HepG2 (cell line): ENCODE measurements at regions not wholly inside any gene's neighbourhood (a gene's known extent, or its start where the extent isn't known, plus 50 kb on each side); places are given as distances from the start of the nearest gene placed in this dataset.

Source experiments
- ATAC-seq: fragments of 200-7000 bp; cut with Tn5 transposase; 3 replicates; pipeline ENCODE4 v1.9.1; 2020; ENCODE audit warnings: mild to moderate bottlenecking, moderate library complexity
- BruUV-seq: library from RNA; stranded (reverse); fragments of 400-500 nt; replicated peaks from 2 replicates; lab custom pipeline; 2021; lab: Mats Ljungman, UMichigan
- CTCF ChIA-PET: fragments of 300-600 bp; formaldehyde crosslinking; extraction: SDS; loops from one replicate; lab custom pipeline; 2021; ENCODE audit warnings: low total read pairs, inconsistent platforms, low intra/inter-chr PET ratio; lab: Yijun Ruan, JAX
- POLR2A ChIA-PET: fragments of 350-600 bp; sonication (Branson Sonifier 250); formaldehyde crosslinking; loops from one replicate; lab custom pipeline; 2020; ENCODE audit warnings: antibody characterized with exemption, inconsistent platforms; lab: Yijun Ruan, JAX
- DNase-seq: peaks from one replicate; pipeline ENCODE4 v3.0.0-alpha.2; 2015; ENCODE audit warnings: low spot score
- FAIRE-seq: peaks from 3 replicates; lab custom pipeline; 2011; peaks lifted over from hg19 to GRCh38; lab: Jason Lieb, UNC
- H2AFZ ChIP-seq: one replicate; pipeline ENCODE4 v1.6.1; 2011; ENCODE audit warnings: low read length, inconsistent platforms
- H3K27ac ChIP-seq: fragments of 300-600 bp; 3 replicates; pipeline ENCODE4 v1.8.0; 2011; ENCODE audit warnings: mixed run types, mild to moderate bottlenecking, mixed read lengths, low read length, inconsistent platforms; ENCODE audit not compliant: insufficient read depth; ENCODE audit errors: extremely low read length
- H3K27me3 ChIP-seq, 2 experiments: fragments of 200-600 bp in 1 of 2; 2 replicates in 1 of 2; 3 replicates in 1 of 2; pipeline versions ENCODE4 v1.6.0 to v1.8.0; 2011; ENCODE audit warnings: low read length in 2 of 2, mild to moderate bottlenecking in 2 of 2, moderate library complexity in 2 of 2, inconsistent platforms in 1 of 2; ENCODE audit not compliant: insufficient read depth in 2 of 2, control insufficient read depth in 1 of 2
- H3K36me3 ChIP-seq, 2 experiments: fragments of 200-600 bp in 1 of 2; replicated peaks in 1 of 2; 2 replicates in 1 of 2; 3 replicates in 1 of 2; pipeline versions ENCODE4 v1.5.1 to v1.8.0; 2011; ENCODE audit warnings: low read length in 2 of 2, inconsistent platforms in 1 of 2; ENCODE audit not compliant: insufficient read depth in 2 of 2, control insufficient read depth in 1 of 2
- H3K4me1 ChIP-seq: 2 replicates; pipeline ENCODE4 v1.5.1; 2012; ENCODE audit warnings: low read length, inconsistent platforms; ENCODE audit not compliant: insufficient read depth
- H3K4me2 ChIP-seq: 2 replicates; pipeline ENCODE4 v1.6.0; 2011; ENCODE audit warnings: low read depth, low read length, inconsistent platforms
- H3K4me3 ChIP-seq, 3 experiments: fragments of 200-600 bp in 1 of 3; sonication (generic), shearing (Covaris generic) in 1 of 3; replicated peaks in 1 of 3; 2 replicates each; pipeline ENCODE4 v1.5.1; 2011 to 2016; ENCODE audit warnings: low read length in 3 of 3, inconsistent platforms in 2 of 3, low read depth in 2 of 3, mild to moderate bottlenecking in 2 of 3, control low read depth in 1 of 3, mixed read lengths in 1 of 3; ENCODE audit not compliant: insufficient read depth in 1 of 3
- H3K79me2 ChIP-seq: one replicate; pipeline ENCODE4 v1.6.1; 2011; ENCODE audit warnings: low read length, inconsistent platforms; ENCODE audit not compliant: insufficient read depth
- H3K9ac ChIP-seq: 2 replicates; pipeline ENCODE4 v1.6.0; 2011; ENCODE audit warnings: mild to moderate bottlenecking, low read depth, low read length, inconsistent platforms; ENCODE audit not compliant: insufficient read depth
- H3K9me3 ChIP-seq: 2 replicates; pipeline ENCODE4 v1.5.1; 2012; ENCODE audit warnings: mild to moderate bottlenecking, low read length
- H4K20me1 ChIP-seq: 2 replicates; pipeline ENCODE4 v1.6.0; 2011; ENCODE audit warnings: inconsistent platforms, mild to moderate bottlenecking, low read length, moderate library complexity; ENCODE audit not compliant: insufficient read depth
- ARNT2 ChIP-seq: sonication (generic); formaldehyde crosslinking; IDR thresholded peaks from 2 replicates; pipeline ENCODE4 v1.8.0; 2022; ENCODE audit warnings: mild to moderate bottlenecking, low read depth, missing genetic modification reagents, moderate library complexity
- FOXO1 ChIP-seq: sonication (generic); formaldehyde crosslinking; IDR thresholded peaks from 2 replicates; pipeline ENCODE4 v1.4.0; 2020; ENCODE audit warnings: missing genetic modification reagents
- NONO ChIP-seq, 2 experiments: fragments of 450-650 bp in 1 of 2; sonication (generic) in 1 of 2; formaldehyde crosslinking in 1 of 2; IDR thresholded peaks in 1 of 2; conservative IDR thresholded peaks in 1 of 2; 2 replicates each; pipeline versions ENCODE4 v1.6.1 to v1.8.0; 2017 to 2022; ENCODE audit warnings: mild to moderate bottlenecking in 1 of 2, missing genetic modification reagents in 1 of 2, moderate library complexity in 1 of 2
- RBM39 ChIP-seq: fragments of 200-400 bp; formaldehyde crosslinking; IDR thresholded peaks from one replicate; pipeline ENCODE4 v1.6.1; 2018; ENCODE audit warnings: antibody characterized with exemption, mild to moderate bottlenecking, low read depth, low read length; ENCODE audit not compliant: poor library complexity, severe bottlenecking
- SSRP1 ChIP-seq: IDR thresholded peaks from 2 replicates; pipeline ENCODE4 v1.6.1; 2016; ENCODE audit warnings: control low read depth
- TOE1 ChIP-seq: sonication (generic); formaldehyde crosslinking; IDR thresholded peaks from 2 replicates; pipeline ENCODE4 v1.4.0; 2020; ENCODE audit warnings: mild to moderate bottlenecking, missing genetic modification reagents
- ZNF484 ChIP-seq: sonication (generic); formaldehyde crosslinking; IDR thresholded peaks from 2 replicates; pipeline ENCODE4 v1.5.1; 2020; ENCODE audit warnings: mild to moderate bottlenecking, low read depth, missing genetic modification reagents, borderline replicate concordance
- ZNF792 ChIP-seq: IDR thresholded peaks from 2 replicates; pipeline ENCODE4 v1.6.1; 2016
- ZSCAN20 ChIP-seq: sonication (generic); formaldehyde crosslinking; IDR thresholded peaks from 2 replicates; pipeline ENCODE4 v1.4.0; 2020; ENCODE audit warnings: missing genetic modification reagents, mild to moderate bottlenecking, borderline replicate concordance
- WGBS: methylation state at CpG from one replicate; pipeline ENCODE4 v1.1.6; 2017; ENCODE audit warnings: low lambda C conversion rate; 5-methylcytosine and 5-hydroxymethylcytosine counted together
- in situ Hi-C: cut with HindIII; loops from 2 replicates; pipeline ENCODE4 v1.10.0; 2017; ENCODE audit warnings: low pct_unique_long_range_greater_than_20kb; ENCODE audit not compliant: extremely low pct_ligation_motif_present
- intact Hi-C: fragments of 100-400 bp; cut with micrococcal nuclease; formaldehyde crosslinking; loops from one replicate; pipeline ENCODE4 v1.10.0; 2022; ENCODE audit not compliant: unreplicated experiment
- TF ChIP-seq, protein P1 (sequence below): IDR thresholded peaks from 2 replicates; pipeline ENCODE4 v1.6.1; 2016; ENCODE audit warnings: low read depth, missing genetic modification reagents, missing compliant biosample characterization
- TF ChIP-seq, protein P2 (sequence below): IDR thresholded peaks from 2 replicates; pipeline ENCODE4 v1.6.1; 2016; ENCODE audit warnings: low read depth, borderline replicate concordance
- TF ChIP-seq, protein P3 (sequence below): sonication (generic); formaldehyde crosslinking; IDR thresholded peaks from 2 replicates; pipeline ENCODE4 v1.4.0; 2020; ENCODE audit warnings: missing genetic modification reagents
- TF ChIP-seq, protein P4 (sequence below): IDR thresholded peaks from 2 replicates; pipeline ENCODE4 v1.6.1; 2012; ENCODE audit warnings: low read depth, low read length, improper control_type of control experiment
- TF ChIP-seq, protein P5 (sequence below): sonication (generic); formaldehyde crosslinking; IDR thresholded peaks from 2 replicates; pipeline ENCODE4 v1.4.0; 2020; ENCODE audit warnings: mild to moderate bottlenecking, missing genetic modification reagents

DNA sequence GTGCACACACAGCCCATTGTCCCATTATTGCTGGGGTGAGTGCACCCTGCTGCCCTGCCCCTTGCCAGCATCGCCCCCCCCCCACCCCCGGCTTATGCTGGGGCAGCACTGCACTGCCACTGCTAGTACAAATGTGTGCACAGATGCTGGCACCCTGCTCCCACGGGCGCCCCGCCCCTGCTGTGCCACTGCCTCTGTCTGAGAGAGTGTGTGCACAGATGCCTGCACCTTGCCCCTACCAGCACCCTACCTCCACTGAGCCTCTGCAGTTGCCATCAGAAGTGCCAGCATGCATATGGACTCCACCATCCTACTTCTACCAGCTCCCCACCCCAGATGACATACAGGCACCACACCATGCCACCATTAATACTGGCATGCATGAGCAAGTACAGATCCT is 454.6 kb upstream of the KHDRBS2 start:
- H3K27ac ChIP-seq: no peak overlapping the region
- in situ Hi-C loops: no loop called here
- H3K27me3 ChIP-seq: no peaks in the 10 kb centered on the region; a peak in 1 of 5 replicates
- ChIA-PET CTCF (no interaction called here), POLR2A (no interaction called here)
- H4K20me1 ChIP-seq: no peaks in the 10 kb centered on the region
- H2AFZ ChIP-seq: no peak overlapping the region
- BruUV-seq: no TSS peak
- no peaks in the 10 kb centered on the region for H3K4me1 ChIP-seq
- no peaks in the 10 kb centered on the region for H3K79me2 ChIP-seq
- intact Hi-C loops: no loop called here
- no peak for FAIRE-seq
- no peak for DNase-seq
- H3K9me3 ChIP-seq: no peaks in the 10 kb centered on the region
- WGBS: 0% methylated on average over 1 of the region's 5 CpGs
- H3K36me3 ChIP-seq: no peaks in the 10 kb centered on the region
- no peak overlapping the region for H3K4me2 ChIP-seq
- no peak overlapping the region for H3K9ac ChIP-seq
- ATAC-seq: no peak
- H3K4me3 ChIP-seq: no peak overlapping the region
- no peak for TF ChIP-seq RBM39
- no peak for TF ChIP-seq ZSCAN20
- TF ChIP-seq, protein P1, sequence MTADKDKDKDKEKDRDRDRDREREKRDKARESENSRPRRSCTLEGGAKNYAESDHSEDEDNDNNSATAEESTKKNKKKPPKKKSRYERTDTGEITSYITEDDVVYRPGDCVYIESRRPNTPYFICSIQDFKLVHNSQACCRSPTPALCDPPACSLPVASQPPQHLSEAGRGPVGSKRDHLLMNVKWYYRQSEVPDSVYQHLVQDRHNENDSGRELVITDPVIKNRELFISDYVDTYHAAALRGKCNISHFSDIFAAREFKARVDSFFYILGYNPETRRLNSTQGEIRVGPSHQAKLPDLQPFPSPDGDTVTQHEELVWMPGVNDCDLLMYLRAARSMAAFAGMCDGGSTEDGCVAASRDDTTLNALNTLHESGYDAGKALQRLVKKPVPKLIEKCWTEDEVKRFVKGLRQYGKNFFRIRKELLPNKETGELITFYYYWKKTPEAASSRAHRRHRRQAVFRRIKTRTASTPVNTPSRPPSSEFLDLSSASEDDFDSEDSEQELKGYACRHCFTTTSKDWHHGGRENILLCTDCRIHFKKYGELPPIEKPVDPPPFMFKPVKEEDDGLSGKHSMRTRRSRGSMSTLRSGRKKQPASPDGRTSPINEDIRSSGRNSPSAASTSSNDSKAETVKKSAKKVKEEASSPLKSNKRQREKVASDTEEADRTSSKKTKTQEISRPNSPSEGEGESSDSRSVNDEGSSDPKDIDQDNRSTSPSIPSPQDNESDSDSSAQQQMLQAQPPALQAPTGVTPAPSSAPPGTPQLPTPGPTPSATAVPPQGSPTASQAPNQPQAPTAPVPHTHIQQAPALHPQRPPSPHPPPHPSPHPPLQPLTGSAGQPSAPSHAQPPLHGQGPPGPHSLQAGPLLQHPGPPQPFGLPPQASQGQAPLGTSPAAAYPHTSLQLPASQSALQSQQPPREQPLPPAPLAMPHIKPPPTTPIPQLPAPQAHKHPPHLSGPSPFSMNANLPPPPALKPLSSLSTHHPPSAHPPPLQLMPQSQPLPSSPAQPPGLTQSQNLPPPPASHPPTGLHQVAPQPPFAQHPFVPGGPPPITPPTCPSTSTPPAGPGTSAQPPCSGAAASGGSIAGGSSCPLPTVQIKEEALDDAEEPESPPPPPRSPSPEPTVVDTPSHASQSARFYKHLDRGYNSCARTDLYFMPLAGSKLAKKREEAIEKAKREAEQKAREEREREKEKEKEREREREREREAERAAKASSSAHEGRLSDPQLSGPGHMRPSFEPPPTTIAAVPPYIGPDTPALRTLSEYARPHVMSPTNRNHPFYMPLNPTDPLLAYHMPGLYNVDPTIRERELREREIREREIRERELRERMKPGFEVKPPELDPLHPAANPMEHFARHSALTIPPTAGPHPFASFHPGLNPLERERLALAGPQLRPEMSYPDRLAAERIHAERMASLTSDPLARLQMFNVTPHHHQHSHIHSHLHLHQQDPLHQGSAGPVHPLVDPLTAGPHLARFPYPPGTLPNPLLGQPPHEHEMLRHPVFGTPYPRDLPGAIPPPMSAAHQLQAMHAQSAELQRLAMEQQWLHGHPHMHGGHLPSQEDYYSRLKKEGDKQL (CRISPR knock-in tag): no peak
- TF ChIP-seq, protein P2, sequence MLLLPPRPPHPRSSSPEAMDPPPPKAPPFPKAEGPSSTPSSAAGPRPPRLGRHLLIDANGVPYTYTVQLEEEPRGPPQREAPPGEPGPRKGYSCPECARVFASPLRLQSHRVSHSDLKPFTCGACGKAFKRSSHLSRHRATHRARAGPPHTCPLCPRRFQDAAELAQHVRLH (CRISPR knock-in tag): no peak
- no peak for TF ChIP-seq SSRP1 (CRISPR knock-in tag)
- TF ChIP-seq ARNT2 (CRISPR knock-in tag): no peak
- TF ChIP-seq, protein P3, sequence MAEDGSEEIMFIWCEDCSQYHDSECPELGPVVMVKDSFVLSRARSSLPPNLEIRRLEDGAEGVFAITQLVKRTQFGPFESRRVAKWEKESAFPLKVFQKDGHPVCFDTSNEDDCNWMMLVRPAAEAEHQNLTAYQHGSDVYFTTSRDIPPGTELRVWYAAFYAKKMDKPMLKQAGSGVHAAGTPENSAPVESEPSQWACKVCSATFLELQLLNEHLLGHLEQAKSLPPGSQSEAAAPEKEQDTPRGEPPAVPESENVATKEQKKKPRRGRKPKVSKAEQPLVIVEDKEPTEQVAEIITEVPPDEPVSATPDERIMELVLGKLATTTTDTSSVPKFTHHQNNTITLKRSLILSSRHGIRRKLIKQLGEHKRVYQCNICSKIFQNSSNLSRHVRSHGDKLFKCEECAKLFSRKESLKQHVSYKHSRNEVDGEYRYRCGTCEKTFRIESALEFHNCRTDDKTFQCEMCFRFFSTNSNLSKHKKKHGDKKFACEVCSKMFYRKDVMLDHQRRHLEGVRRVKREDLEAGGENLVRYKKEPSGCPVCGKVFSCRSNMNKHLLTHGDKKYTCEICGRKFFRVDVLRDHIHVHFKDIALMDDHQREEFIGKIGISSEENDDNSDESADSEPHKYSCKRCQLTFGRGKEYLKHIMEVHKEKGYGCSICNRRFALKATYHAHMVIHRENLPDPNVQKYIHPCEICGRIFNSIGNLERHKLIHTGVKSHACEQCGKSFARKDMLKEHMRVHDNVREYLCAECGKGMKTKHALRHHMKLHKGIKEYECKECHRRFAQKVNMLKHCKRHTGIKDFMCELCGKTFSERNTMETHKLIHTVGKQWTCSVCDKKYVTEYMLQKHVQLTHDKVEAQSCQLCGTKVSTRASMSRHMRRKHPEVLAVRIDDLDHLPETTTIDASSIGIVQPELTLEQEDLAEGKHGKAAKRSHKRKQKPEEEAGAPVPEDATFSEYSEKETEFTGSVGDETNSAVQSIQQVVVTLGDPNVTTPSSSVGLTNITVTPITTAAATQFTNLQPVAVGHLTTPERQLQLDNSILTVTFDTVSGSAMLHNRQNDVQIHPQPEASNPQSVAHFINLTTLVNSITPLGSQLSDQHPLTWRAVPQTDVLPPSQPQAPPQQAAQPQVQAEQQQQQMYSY (CRISPR knock-in tag): no peak
- TF ChIP-seq ZNF792 (CRISPR knock-in tag): no peak
- no peak for TF ChIP-seq NONO (IDR thresholded peaks at IDR 0.05)
- TF ChIP-seq NONO (CRISPR knock-in tag; conservative IDR thresholded peaks at IDR 0.05): no peak
- TF ChIP-seq, protein P4, sequence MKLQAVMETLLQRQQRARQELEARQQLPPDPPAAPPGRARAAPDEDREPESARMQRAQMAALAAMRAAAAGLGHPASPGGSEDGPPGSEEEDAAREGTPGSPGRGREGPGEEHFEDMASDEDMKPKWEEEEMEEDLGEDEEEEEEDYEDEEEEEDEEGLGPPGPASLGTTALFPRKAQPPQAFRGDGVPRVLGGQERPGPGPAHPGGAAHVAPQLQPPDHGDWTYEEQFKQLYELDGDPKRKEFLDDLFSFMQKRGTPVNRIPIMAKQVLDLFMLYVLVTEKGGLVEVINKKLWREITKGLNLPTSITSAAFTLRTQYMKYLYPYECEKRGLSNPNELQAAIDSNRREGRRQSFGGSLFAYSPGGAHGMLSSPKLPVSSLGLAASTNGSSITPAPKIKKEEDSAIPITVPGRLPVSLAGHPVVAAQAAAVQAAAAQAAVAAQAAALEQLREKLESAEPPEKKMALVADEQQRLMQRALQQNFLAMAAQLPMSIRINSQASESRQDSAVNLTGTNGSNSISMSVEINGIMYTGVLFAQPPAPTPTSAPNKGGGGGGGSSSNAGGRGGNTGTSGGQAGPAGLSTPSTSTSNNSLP: no peak
- no peak for TF ChIP-seq ZNF484 (CRISPR knock-in tag)
- TF ChIP-seq, protein P5, sequence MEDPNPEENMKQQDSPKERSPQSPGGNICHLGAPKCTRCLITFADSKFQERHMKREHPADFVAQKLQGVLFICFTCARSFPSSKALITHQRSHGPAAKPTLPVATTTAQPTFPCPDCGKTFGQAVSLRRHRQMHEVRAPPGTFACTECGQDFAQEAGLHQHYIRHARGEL (CRISPR knock-in tag): no peak
- TF ChIP-seq FOXO1 (CRISPR knock-in tag): no peak
- no peak for TF ChIP-seq TOE1
